ENCODE measurements at regions not wholly inside any gene's neighbourhood (a gene's known extent, or its start where the extent isn't known, plus 50 kb on each side); places are given as distances from the start of the nearest gene placed in this dataset.

DNA sequence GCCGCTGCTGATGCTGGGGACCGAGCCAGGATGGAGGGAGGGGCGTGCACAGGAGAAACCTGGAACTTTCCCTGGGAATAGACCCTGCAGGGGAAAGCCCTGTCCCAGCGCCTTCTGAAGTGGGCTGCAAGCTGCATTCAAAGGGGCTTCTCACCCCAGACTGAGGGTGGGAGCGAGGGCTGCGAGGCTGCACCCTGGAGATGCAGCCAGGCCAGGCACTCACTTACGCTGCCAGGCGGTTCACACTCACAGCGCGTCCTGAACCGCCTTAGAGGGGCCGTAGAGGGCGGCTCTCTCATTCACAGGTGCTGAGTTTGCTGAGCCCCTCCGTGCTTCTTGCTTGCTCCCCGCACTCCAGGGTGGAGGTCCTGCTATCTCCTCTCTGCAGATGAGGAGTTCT is 208.5 kb upstream of the C14orf180 start:
- no peaks in the 10 kb centered on the region for H3K79me2 ChIP-seq (ENCODE audit: insufficient read depth, low read length)
- BruUV-seq (replicated peaks), result no TSS peak
- TF ChIP-seq POLR2A (IDR thresholded peaks at IDR 0.05; ENCODE audit: borderline replicate concordance, extremely low read depth, insufficient read depth, insufficient read length) (no peak), ELF1 (IDR thresholded peaks at IDR 0.05; ENCODE audit: borderline replicate concordance, low read depth) (no peak)
- no peak overlapping the region for H3K4me3 ChIP-seq (replicated peaks in 1 of 2; ENCODE audit: low read depth in 1 of 2, low read length in 2 of 2)
- no peak overlapping the region for H3K9ac ChIP-seq (ENCODE audit: low read length)
- no peak overlapping the region for H2AFZ ChIP-seq (ENCODE audit: low read depth, low read length, poor library complexity, severe bottlenecking)
- no peaks in the 10 kb centered on the region for H3K36me3 ChIP-seq (ENCODE audit: control insufficient read depth in 1 of 2, insufficient read depth in 2 of 2, low read length in 2 of 2)
- no peaks in the 10 kb centered on the region for H3K27me3 ChIP-seq (ENCODE audit: insufficient read depth, low read length)
- peaks cover 0 to 8% of the 10 kb centered on the region in 2 experiments; a peak in 3 of 4 replicates for H3K9me3 ChIP-seq (ENCODE audit: control insufficient read depth in 1 of 2, insufficient read depth in 1 of 2, low read depth in 1 of 2, low read length in 2 of 2)
- CTCF ChIA-PET, result no interaction called here
- RAD21 ChIA-PET (ENCODE audit: low non-redundant PET in 1 of 2, low total read pairs in 2 of 2, uncharacterized antibody in 2 of 2, unreplicated experiment in 2 of 2), result no interaction called here
- ATAC-seq (no peak), DNase-seq (ENCODE audit: low read depth, low spot score) (no peak)
- no peaks in the 10 kb centered on the region for H4K20me1 ChIP-seq (ENCODE audit: insufficient read depth)
- H3K9me2 ChIP-seq (ENCODE audit: insufficient read depth), result no peaks in the 10 kb centered on the region
- POLR2A ChIA-PET, result no interaction called here
- no peaks in the 10 kb centered on the region for H3K4me1 ChIP-seq (ENCODE audit: control insufficient read depth in 1 of 2, insufficient read depth in 2 of 2, low read length in 2 of 2)
- no peak overlapping the region for H3K4me2 ChIP-seq (ENCODE audit: low read length)
- intact Hi-C loops (cut with micrococcal nuclease), result no loop called here
- H3K27ac ChIP-seq (ENCODE audit: low read depth, low read length), result no peak overlapping the region

DNA sequence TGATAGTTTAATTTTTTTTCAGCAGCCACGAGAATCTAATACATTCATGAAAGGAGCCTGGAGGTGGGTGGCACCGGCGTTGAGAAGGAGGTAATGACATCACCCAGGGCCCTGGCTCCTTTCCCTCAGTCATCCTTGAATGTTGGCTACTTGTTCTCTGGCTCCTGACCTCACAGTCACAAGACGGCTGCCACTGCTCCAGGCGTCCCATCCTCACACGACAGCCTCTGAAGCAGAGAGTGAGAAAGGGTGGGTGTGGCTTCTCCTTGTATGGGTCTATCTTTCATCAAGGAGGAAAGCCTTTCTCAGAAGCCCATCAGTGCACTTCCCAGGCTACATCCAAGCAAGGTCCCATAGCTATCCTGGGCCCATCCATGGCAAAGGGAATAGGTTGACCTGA is 207.6 kb upstream of the C14orf180 start:
- H3K9ac ChIP-seq (ENCODE audit: low read length), result no peak overlapping the region
- peaks cover 0 to 2% of the 10 kb centered on the region in 2 experiments; a peak in 1 of 4 replicates for H3K9me3 ChIP-seq (ENCODE audit: control insufficient read depth in 1 of 2, insufficient read depth in 1 of 2, low read depth in 1 of 2, low read length in 2 of 2)
- H2AFZ ChIP-seq (ENCODE audit: low read depth, low read length, poor library complexity, severe bottlenecking), result no peak overlapping the region
- CTCF ChIA-PET, result no interaction called here
- no TSS peak for BruUV-seq (replicated peaks)
- DNase-seq (ENCODE audit: low read depth, low spot score) (no peak), ATAC-seq (no peak)
- H3K4me2 ChIP-seq (ENCODE audit: low read length), result no peak overlapping the region
- H4K20me1 ChIP-seq (ENCODE audit: insufficient read depth), result no peaks in the 10 kb centered on the region
- POLR2A ChIA-PET, result no interaction called here
- no peaks in the 10 kb centered on the region for H3K79me2 ChIP-seq (ENCODE audit: insufficient read depth, low read length)
- no peaks in the 10 kb centered on the region for H3K27me3 ChIP-seq (ENCODE audit: insufficient read depth, low read length)
- H3K4me3 ChIP-seq (replicated peaks in 1 of 2; ENCODE audit: low read depth in 1 of 2, low read length in 2 of 2), result no peak overlapping the region
- H3K9me2 ChIP-seq (ENCODE audit: insufficient read depth), result no peaks in the 10 kb centered on the region
- intact Hi-C loops (cut with micrococcal nuclease), result no loop called here
- no peak overlapping the region for H3K27ac ChIP-seq (ENCODE audit: low read depth, low read length)
- H3K36me3 ChIP-seq (ENCODE audit: control insufficient read depth in 1 of 2, insufficient read depth in 2 of 2, low read length in 2 of 2), result no peaks in the 10 kb centered on the region
- no peak for TF ChIP-seq ZFX (IDR thresholded peaks at IDR 0.05)
- TF ChIP-seq SRF (IDR thresholded peaks at IDR 0.05; ENCODE audit: low read depth), result no peak
- TF ChIP-seq EZH2 (IDR thresholded peaks at IDR 0.05), result no peak
- TF ChIP-seq TCF7L2 (IDR thresholded peaks at IDR 0.05; ENCODE audit: borderline replicate concordance, extremely low read depth, insufficient read depth, insufficient read length), result no peak
- TF ChIP-seq, protein P1, sequence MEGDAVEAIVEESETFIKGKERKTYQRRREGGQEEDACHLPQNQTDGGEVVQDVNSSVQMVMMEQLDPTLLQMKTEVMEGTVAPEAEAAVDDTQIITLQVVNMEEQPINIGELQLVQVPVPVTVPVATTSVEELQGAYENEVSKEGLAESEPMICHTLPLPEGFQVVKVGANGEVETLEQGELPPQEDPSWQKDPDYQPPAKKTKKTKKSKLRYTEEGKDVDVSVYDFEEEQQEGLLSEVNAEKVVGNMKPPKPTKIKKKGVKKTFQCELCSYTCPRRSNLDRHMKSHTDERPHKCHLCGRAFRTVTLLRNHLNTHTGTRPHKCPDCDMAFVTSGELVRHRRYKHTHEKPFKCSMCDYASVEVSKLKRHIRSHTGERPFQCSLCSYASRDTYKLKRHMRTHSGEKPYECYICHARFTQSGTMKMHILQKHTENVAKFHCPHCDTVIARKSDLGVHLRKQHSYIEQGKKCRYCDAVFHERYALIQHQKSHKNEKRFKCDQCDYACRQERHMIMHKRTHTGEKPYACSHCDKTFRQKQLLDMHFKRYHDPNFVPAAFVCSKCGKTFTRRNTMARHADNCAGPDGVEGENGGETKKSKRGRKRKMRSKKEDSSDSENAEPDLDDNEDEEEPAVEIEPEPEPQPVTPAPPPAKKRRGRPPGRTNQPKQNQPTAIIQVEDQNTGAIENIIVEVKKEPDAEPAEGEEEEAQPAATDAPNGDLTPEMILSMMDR (IDR thresholded peaks at IDR 0.05 in 2 of 3, conservative IDR thresholded peaks at IDR 0.05 in 1 of 3; ENCODE audit: borderline replicate concordance in 1 of 3, insufficient read depth in 1 of 3, low read depth in 2 of 3, low read length in 2 of 3), result no peak
- TF ChIP-seq FOSL1 (IDR thresholded peaks at IDR 0.05; ENCODE audit: low read depth), result no peak
- TF ChIP-seq EGR1 (IDR thresholded peaks at IDR 0.05; ENCODE audit: low read depth), result no peak
- TF ChIP-seq POLR2A (IDR thresholded peaks at IDR 0.05; ENCODE audit: borderline replicate concordance, extremely low read depth, insufficient read depth, insufficient read length), result no peak
- TF ChIP-seq EZH2phosphoT487 (IDR thresholded peaks at IDR 0.05; ENCODE audit: borderline replicate concordance), result no peak
- TF ChIP-seq, protein P2, sequence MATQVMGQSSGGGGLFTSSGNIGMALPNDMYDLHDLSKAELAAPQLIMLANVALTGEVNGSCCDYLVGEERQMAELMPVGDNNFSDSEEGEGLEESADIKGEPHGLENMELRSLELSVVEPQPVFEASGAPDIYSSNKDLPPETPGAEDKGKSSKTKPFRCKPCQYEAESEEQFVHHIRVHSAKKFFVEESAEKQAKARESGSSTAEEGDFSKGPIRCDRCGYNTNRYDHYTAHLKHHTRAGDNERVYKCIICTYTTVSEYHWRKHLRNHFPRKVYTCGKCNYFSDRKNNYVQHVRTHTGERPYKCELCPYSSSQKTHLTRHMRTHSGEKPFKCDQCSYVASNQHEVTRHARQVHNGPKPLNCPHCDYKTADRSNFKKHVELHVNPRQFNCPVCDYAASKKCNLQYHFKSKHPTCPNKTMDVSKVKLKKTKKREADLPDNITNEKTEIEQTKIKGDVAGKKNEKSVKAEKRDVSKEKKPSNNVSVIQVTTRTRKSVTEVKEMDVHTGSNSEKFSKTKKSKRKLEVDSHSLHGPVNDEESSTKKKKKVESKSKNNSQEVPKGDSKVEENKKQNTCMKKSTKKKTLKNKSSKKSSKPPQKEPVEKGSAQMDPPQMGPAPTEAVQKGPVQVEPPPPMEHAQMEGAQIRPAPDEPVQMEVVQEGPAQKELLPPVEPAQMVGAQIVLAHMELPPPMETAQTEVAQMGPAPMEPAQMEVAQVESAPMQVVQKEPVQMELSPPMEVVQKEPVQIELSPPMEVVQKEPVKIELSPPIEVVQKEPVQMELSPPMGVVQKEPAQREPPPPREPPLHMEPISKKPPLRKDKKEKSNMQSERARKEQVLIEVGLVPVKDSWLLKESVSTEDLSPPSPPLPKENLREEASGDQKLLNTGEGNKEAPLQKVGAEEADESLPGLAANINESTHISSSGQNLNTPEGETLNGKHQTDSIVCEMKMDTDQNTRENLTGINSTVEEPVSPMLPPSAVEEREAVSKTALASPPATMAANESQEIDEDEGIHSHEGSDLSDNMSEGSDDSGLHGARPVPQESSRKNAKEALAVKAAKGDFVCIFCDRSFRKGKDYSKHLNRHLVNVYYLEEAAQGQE (IDR thresholded peaks at IDR 0.05; ENCODE audit: low read depth), result no peak
- TF ChIP-seq, protein P3, sequence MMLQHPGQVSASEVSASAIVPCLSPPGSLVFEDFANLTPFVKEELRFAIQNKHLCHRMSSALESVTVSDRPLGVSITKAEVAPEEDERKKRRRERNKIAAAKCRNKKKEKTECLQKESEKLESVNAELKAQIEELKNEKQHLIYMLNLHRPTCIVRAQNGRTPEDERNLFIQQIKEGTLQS (IDR thresholded peaks at IDR 0.05), result no peak
- no peak for TF ChIP-seq SIN3A (IDR thresholded peaks at IDR 0.05; ENCODE audit: low read depth)
- RAD21 ChIA-PET (ENCODE audit: low non-redundant PET in 1 of 2, low total read pairs in 2 of 2, uncharacterized antibody in 2 of 2, unreplicated experiment in 2 of 2), result no interaction called here
- H3K4me1 ChIP-seq (ENCODE audit: control insufficient read depth in 1 of 2, insufficient read depth in 2 of 2, low read length in 2 of 2), result no peaks in the 10 kb centered on the region
